Caco-2 (cell line): ENCODE measurements at regions not wholly inside any gene's neighbourhood (a gene's known extent, or its start where the extent isn't known, plus 50 kb on each side); places are given as distances from the start of the nearest gene placed in this dataset.

ENCODE experiments used
- BruUV-seq: library from RNA; stranded (reverse); fragments of 400-500 nt; replicated peaks from 2 replicates; lab custom pipeline; 2021; lab: Mats Ljungman, UMichigan
- CTCF ChIA-PET: fragments of 300-600 bp; sonication (Branson Sonifier 250); formaldehyde crosslinking; loops from one replicate; lab custom pipeline; 2022; ENCODE audit warnings: antibody characterized with exemption; lab: Charles Lee
- POLR2A ChIA-PET: fragments of 300-600 bp; sonication (Branson Sonifier 250); formaldehyde crosslinking; loops from one replicate; lab custom pipeline; 2022; ENCODE audit warnings: antibody characterized with exemption; lab: Charles Lee
- DNase-seq, 2 experiments: peaks; one replicate each; pipeline versions ENCODE4 v3.0.0 to v3.0.0-alpha.2; 2020 to 2022
- H3K27me3 ChIP-seq: replicated peaks from 2 replicates; pipeline ENCODE4 v1.6.0; 2011; ENCODE audit warnings: low read length; ENCODE audit not compliant: control insufficient read depth, insufficient read depth
- H3K36me3 ChIP-seq: 2 replicates; pipeline ENCODE4 v1.5.1; 2011; ENCODE audit warnings: low read length; ENCODE audit not compliant: control insufficient read depth, insufficient read depth
- H3K4me1 ChIP-seq: fragments of 250-450 bp; sonication (Bioruptor Pico); 2 replicates; pipeline ENCODE4 v1.5.1; 2020; ENCODE audit warnings: mild to moderate bottlenecking
- H3K4me3 ChIP-seq: 2 replicates; pipeline ENCODE4 v1.5.1; 2011; ENCODE audit warnings: low read depth, mild to moderate bottlenecking, control low read depth, low read length
- H3K9me3 ChIP-seq: fragments of 250-450 bp; sonication (Bioruptor Pico); 2 replicates; pipeline ENCODE4 v1.5.1; 2020; ENCODE audit warnings: mild to moderate bottlenecking, moderate library complexity
- H3K27ac Mint-ChIP-seq: one replicate; pipeline ENCODE4 v1.8.0; 2022; ENCODE audit warnings: mixed read lengths; ENCODE audit not compliant: unreplicated experiment
- H3K27me3 Mint-ChIP-seq: one replicate; pipeline ENCODE4 v1.8.0; 2022; ENCODE audit warnings: mixed read lengths; ENCODE audit not compliant: insufficient read depth, unreplicated experiment
- H3K36me3 Mint-ChIP-seq: one replicate; pipeline ENCODE4 v1.8.0; 2022; ENCODE audit warnings: mild to moderate bottlenecking, mixed read lengths; ENCODE audit not compliant: insufficient read depth, unreplicated experiment
- H3K4me1 Mint-ChIP-seq: one replicate; pipeline ENCODE4 v1.8.0; 2022; ENCODE audit warnings: low read depth, mixed read lengths; ENCODE audit not compliant: unreplicated experiment
- H3K4me3 Mint-ChIP-seq: one replicate; pipeline ENCODE4 v1.8.0; 2022; ENCODE audit warnings: mild to moderate bottlenecking, moderate library complexity, mixed read lengths; ENCODE audit not compliant: unreplicated experiment
- H3K9me3 Mint-ChIP-seq: one replicate; pipeline ENCODE4 v1.8.0; 2022; ENCODE audit warnings: mixed read lengths; ENCODE audit not compliant: unreplicated experiment
- intact Hi-C: fragments of 100-400 bp; cut with micrococcal nuclease; formaldehyde crosslinking; loops from one replicate; pipeline ENCODE4 v1.10.0; 2022; ENCODE audit not compliant: unreplicated experiment
- TF ChIP-seq, protein P1 (sequence below), 2 experiments: fragments of 200-600 bp in 1 of 2; IDR thresholded peaks; 1 replicate in 1 of 2; 2 replicates in 1 of 2; pipeline versions ENCODE4 v1.5.1 to v1.8.0; 2011 to 2022; ENCODE audit warnings: antibody characterized with exemption in 1 of 2, control low read depth in 1 of 2, inconsistent platforms in 1 of 2, low read depth in 1 of 2, low read length in 1 of 2, mild to moderate bottlenecking in 1 of 2, moderate library complexity in 1 of 2; ENCODE audit not compliant: insufficient read depth in 1 of 2, severe bottlenecking in 1 of 2, unreplicated experiment in 1 of 2

DNA sequence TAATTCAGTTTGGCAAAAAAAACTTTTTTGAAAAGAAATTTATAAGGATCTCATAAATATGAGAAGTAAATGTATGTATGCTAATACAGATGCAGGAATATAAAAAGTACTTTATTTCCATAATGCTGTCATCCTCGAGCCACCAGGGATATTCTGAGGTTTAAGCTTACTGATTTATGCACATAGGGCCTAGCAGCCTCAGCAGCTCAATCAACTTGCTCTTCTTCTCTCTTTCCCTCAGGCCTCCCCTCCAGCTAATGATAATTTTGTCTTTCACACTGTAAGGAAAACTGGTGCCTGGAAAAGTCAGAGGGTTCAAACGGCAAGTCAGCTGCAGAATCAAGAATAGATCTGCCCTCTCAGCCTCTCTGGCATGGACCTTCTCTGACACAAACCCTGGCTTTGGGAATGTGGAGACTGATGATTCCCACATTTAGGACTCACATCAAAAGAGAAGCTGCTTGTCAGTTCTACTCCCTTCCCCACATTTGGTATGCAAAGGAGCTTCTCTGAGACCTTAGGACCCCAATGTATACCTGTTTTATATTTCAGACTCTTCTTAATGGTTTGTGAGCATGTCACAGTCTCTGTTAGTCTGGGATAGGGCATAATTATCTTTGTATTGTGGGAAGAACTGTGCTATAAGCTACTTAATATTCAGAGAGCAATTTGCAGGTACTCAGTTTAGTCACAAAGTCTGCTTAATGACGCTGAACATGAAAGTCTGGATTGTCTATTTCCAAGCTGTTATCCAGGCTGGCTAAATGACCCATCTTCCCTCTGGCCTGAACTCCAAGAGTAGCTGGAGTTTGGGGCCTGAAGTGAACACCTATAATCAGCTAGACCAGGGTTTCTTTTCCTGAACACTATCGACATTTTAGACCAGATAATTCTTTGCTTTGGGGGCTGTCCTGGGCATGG lies 52.1 kb upstream of the DIPK1A start:
- H3K9me3 Mint-ChIP-seq, result no peaks in the 10 kb centered on the region
- POLR2A ChIA-PET, result no interaction called here
- Histone ChIP-seq H3K9me3 (no peaks in the 10 kb centered on the region), H3K27me3 (no peaks in the 10 kb centered on the region), H3K4me1 (peaks cover 5% of the 10 kb centered on the region), H3K4me3 (no peak overlapping the region), H3K36me3 (no peaks in the 10 kb centered on the region)
- H3K27me3 Mint-ChIP-seq, result no peaks in the 10 kb centered on the region
- no peaks in the 10 kb centered on the region for H3K36me3 Mint-ChIP-seq
- no peak overlapping the region for H3K4me3 Mint-ChIP-seq
- no peak overlapping the region for H3K27ac Mint-ChIP-seq
- intact Hi-C loops, result no loop called here
- CTCF ChIA-PET, result interaction anchor here (0.6 kb wide), 1 partner anchor 558 kb away, joined by 3 read pairs; no protein-coding TSS in a partner anchor
- TF ChIP-seq, protein P1, sequence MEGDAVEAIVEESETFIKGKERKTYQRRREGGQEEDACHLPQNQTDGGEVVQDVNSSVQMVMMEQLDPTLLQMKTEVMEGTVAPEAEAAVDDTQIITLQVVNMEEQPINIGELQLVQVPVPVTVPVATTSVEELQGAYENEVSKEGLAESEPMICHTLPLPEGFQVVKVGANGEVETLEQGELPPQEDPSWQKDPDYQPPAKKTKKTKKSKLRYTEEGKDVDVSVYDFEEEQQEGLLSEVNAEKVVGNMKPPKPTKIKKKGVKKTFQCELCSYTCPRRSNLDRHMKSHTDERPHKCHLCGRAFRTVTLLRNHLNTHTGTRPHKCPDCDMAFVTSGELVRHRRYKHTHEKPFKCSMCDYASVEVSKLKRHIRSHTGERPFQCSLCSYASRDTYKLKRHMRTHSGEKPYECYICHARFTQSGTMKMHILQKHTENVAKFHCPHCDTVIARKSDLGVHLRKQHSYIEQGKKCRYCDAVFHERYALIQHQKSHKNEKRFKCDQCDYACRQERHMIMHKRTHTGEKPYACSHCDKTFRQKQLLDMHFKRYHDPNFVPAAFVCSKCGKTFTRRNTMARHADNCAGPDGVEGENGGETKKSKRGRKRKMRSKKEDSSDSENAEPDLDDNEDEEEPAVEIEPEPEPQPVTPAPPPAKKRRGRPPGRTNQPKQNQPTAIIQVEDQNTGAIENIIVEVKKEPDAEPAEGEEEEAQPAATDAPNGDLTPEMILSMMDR (IDR thresholded peaks at IDR 0.05; ENCODE audit: insufficient read depth in 1 of 2, low read depth in 1 of 2, low read length in 1 of 2, severe bottlenecking in 1 of 2, unreplicated experiment in 1 of 2), result no peak
- H3K4me1 Mint-ChIP-seq, result peaks cover 7% of the 10 kb centered on the region
- DNase-seq, result no peak
- BruUV-seq, result no TSS peak

DNA sequence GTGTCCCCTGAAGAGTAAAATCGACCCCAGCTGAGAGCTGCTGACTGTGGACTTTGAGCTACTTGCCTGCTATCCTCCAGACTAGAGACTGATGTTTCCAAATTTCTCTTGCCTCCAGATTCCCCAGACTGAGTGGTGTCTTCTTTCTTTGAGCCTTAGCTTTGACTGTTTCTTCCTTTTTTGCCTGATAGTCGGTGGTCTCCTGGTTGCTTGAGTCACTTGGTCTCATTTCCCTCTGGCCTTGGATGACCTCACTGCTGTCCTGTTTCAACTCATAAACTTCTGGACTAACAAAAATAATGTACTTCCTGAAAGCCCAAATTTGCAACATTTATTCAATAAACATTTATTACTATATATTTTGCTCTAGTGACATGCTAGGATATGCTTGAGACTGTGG lies 52.9 kb upstream of the DIPK1A start:
- Histone ChIP-seq H3K4me3 (no peak overlapping the region), H3K27me3 (no peaks in the 10 kb centered on the region), H3K4me1 (peaks cover 5% of the 10 kb centered on the region), H3K9me3 (no peaks in the 10 kb centered on the region), H3K36me3 (no peaks in the 10 kb centered on the region)
- POLR2A ChIA-PET, result no interaction called here
- BruUV-seq, result no TSS peak
- Mint-ChIP-seq H3K4me1 (peaks cover 7% of the 10 kb centered on the region), H3K27me3 (no peaks in the 10 kb centered on the region), H3K4me3 (no peak overlapping the region), H3K27ac (no peak overlapping the region), H3K9me3 (no peaks in the 10 kb centered on the region), H3K36me3 (no peaks in the 10 kb centered on the region)
- TF ChIP-seq, protein P1 (IDR thresholded peaks at IDR 0.05; ENCODE audit: insufficient read depth in 1 of 2, low read depth in 1 of 2, low read length in 1 of 2, severe bottlenecking in 1 of 2, unreplicated experiment in 1 of 2), result no peak
- DNase-seq, result no peak
- intact Hi-C loops, result no loop called here
- CTCF ChIA-PET, result no interaction called here

DNA sequence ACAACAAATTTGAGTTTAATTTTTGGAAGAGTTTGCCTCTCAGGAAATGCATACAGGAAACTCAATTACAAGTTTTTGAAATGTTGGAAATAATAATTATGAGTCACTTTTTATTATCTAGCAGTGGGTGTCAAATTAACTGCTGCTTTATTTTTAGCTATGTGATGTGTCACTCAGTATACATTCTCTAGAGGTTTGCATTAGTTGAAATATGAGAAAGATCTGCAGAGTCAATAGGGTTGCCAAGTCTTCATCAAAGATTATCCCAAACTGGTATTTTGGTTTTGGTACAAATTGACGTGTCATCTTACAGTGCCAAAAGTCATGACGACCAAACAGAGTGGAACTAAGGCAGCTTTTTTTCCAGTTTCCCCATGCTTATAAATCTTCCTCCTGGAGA lies 54.3 kb upstream of the DIPK1A start:
- H3K9me3 Mint-ChIP-seq, result no peaks in the 10 kb centered on the region
- no peaks in the 10 kb centered on the region for H3K36me3 Mint-ChIP-seq
- H3K9me3 ChIP-seq, result no peaks in the 10 kb centered on the region
- ChIA-PET POLR2A (no interaction called here), CTCF (no interaction called here)
- BruUV-seq, result no TSS peak
- H3K4me1 ChIP-seq, result peaks cover 5% of the 10 kb centered on the region
- TF ChIP-seq, protein P1 (IDR thresholded peaks at IDR 0.05; ENCODE audit: insufficient read depth in 1 of 2, low read depth in 1 of 2, low read length in 1 of 2, severe bottlenecking in 1 of 2, unreplicated experiment in 1 of 2), result no peak
- H3K4me1 Mint-ChIP-seq, result peaks cover 7% of the 10 kb centered on the region
- H3K27me3 Mint-ChIP-seq, result no peaks in the 10 kb centered on the region
- H3K36me3 ChIP-seq, result no peaks in the 10 kb centered on the region
- no peak for DNase-seq
- no peaks in the 10 kb centered on the region for H3K27me3 ChIP-seq
- H3K27ac Mint-ChIP-seq, result no peak overlapping the region
- peak overlapping the region; percentile 22 for H3K4me3 Mint-ChIP-seq
- intact Hi-C loops, result no loop called here
- no peak overlapping the region for H3K4me3 ChIP-seq
